ENCODE measurements at regions not wholly inside any gene's neighbourhood (a gene's known extent, or its start where the extent isn't known, plus 50 kb on each side); places are given as distances from the start of the nearest gene placed in this dataset.

GRCh38 chr3:105255350-105255749 lies 111.4 kb upstream of the ALCAM start:
- TF ChIP-seq POLR2AphosphoS5 (IDR thresholded peaks at IDR 0.05; ENCODE audit: low read depth): no peak
- TF ChIP-seq, protein P1, sequence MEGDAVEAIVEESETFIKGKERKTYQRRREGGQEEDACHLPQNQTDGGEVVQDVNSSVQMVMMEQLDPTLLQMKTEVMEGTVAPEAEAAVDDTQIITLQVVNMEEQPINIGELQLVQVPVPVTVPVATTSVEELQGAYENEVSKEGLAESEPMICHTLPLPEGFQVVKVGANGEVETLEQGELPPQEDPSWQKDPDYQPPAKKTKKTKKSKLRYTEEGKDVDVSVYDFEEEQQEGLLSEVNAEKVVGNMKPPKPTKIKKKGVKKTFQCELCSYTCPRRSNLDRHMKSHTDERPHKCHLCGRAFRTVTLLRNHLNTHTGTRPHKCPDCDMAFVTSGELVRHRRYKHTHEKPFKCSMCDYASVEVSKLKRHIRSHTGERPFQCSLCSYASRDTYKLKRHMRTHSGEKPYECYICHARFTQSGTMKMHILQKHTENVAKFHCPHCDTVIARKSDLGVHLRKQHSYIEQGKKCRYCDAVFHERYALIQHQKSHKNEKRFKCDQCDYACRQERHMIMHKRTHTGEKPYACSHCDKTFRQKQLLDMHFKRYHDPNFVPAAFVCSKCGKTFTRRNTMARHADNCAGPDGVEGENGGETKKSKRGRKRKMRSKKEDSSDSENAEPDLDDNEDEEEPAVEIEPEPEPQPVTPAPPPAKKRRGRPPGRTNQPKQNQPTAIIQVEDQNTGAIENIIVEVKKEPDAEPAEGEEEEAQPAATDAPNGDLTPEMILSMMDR (IDR thresholded peaks at IDR 0.05; ENCODE audit: insufficient read depth, low read length): no peak

Measured in HL-60 (cell line).